H9 (cell line): ENCODE measurements at regions not wholly inside any gene's neighbourhood (a gene's known extent, or its start where the extent isn't known, plus 50 kb on each side); places are given as distances from the start of the nearest gene placed in this dataset.

Experiments used
- DNase-seq: peaks from one replicate; pipeline ENCODE4 v3.0.0-alpha.2; 2017
- H2AFZ ChIP-seq: one replicate; pipeline ENCODE4 v1.6.1; 2013; ENCODE audit warnings: mild to moderate bottlenecking, low read length, control low read depth, moderate library complexity
- H2AK5ac ChIP-seq: 2 replicates; pipeline ENCODE4 v1.6.1; 2013; ENCODE audit warnings: low read length, control low read depth, mixed read lengths; ENCODE audit not compliant: insufficient read length
- H2BK120ac ChIP-seq: one replicate; pipeline ENCODE4 v1.6.1; 2013; ENCODE audit warnings: low read depth, mild to moderate bottlenecking, low read length, control low read depth, inconsistent platforms; ENCODE audit not compliant: poor library complexity, severe bottlenecking
- H2BK12ac ChIP-seq: 2 replicates; pipeline ENCODE4 v1.6.1; 2013; ENCODE audit warnings: low read length, control low read depth, mixed read lengths, low read depth; ENCODE audit not compliant: insufficient read length
- H2BK15ac ChIP-seq: 2 replicates; pipeline ENCODE4 v1.6.1; 2013; ENCODE audit warnings: low read depth, low read length, control low read depth
- H2BK20ac ChIP-seq: one replicate; pipeline ENCODE4 v1.6.1; 2013; ENCODE audit warnings: low read depth, mild to moderate bottlenecking, low read length, control low read depth, inconsistent platforms; ENCODE audit not compliant: poor library complexity, severe bottlenecking
- H2BK5ac ChIP-seq: 2 replicates; pipeline ENCODE4 v1.6.1; 2013; ENCODE audit warnings: low read length, control low read depth, mixed read lengths; ENCODE audit not compliant: insufficient read length
- H3K14ac ChIP-seq: 2 replicates; pipeline ENCODE4 v1.6.1; 2013; ENCODE audit warnings: low read length, control low read depth; ENCODE audit not compliant: insufficient read depth
- H3K18ac ChIP-seq: 2 replicates; pipeline ENCODE4 v1.6.1; 2013; ENCODE audit warnings: low read depth, mild to moderate bottlenecking, mixed read lengths, low read length, control low read depth; ENCODE audit not compliant: insufficient read length
- H3K23ac ChIP-seq: 2 replicates; pipeline ENCODE4 v1.6.1; 2013; ENCODE audit warnings: low read length, control low read depth, mixed read lengths, low read depth; ENCODE audit not compliant: insufficient read length
- H3K23me2 ChIP-seq: 2 replicates; pipeline ENCODE4 v1.6.1; 2013; ENCODE audit warnings: low read depth, mild to moderate bottlenecking, mixed read lengths, low read length, control low read depth; ENCODE audit not compliant: insufficient read length, poor library complexity, severe bottlenecking
- H3K27ac ChIP-seq: 2 replicates; pipeline ENCODE4 v1.5.1; 2013; ENCODE audit warnings: low read length, control low read depth, mixed read lengths, low read depth; ENCODE audit not compliant: insufficient read length
- H3K27me3 ChIP-seq: 2 replicates; pipeline ENCODE4 v1.6.1; 2013; ENCODE audit warnings: low read length, control low read depth, inconsistent platforms; ENCODE audit not compliant: insufficient read depth
- H3K4ac ChIP-seq: 2 replicates; pipeline ENCODE4 v1.6.1; 2013; ENCODE audit warnings: low read depth, mild to moderate bottlenecking, control low read depth, inconsistent platforms, low read length, moderate library complexity
- H3K4me1 ChIP-seq: 2 replicates; pipeline ENCODE4 v1.6.1; 2013; ENCODE audit warnings: low read length, control low read depth, inconsistent platforms; ENCODE audit not compliant: insufficient read depth
- H3K4me2 ChIP-seq: 2 replicates; pipeline ENCODE4 v1.6.1; 2013; ENCODE audit warnings: low read length, control low read depth, mixed read lengths; ENCODE audit not compliant: insufficient read length, insufficient read depth
- H3K56ac ChIP-seq: 2 replicates; pipeline ENCODE4 v1.6.1; 2013; ENCODE audit warnings: low read depth, mild to moderate bottlenecking, mixed read lengths, low read length, control low read depth; ENCODE audit not compliant: insufficient read length
- H3K79me1 ChIP-seq: 2 replicates; pipeline ENCODE4 v1.6.1; 2013; ENCODE audit warnings: low read depth, mild to moderate bottlenecking, moderate library complexity, low read length, control low read depth, inconsistent platforms; ENCODE audit not compliant: insufficient read depth, poor library complexity, severe bottlenecking
- H3K79me2 ChIP-seq: 2 replicates; pipeline ENCODE4 v1.6.1; 2013; ENCODE audit warnings: low read length, control low read depth, inconsistent platforms; ENCODE audit not compliant: insufficient read depth
- H3K9ac ChIP-seq: 2 replicates; pipeline ENCODE4 v1.6.1; 2013; ENCODE audit warnings: low read length, control low read depth, mixed read lengths; ENCODE audit not compliant: insufficient read length; ENCODE audit errors: extremely low read depth
- H3K9me3 ChIP-seq: one replicate; pipeline ENCODE4 v1.6.1; 2013; ENCODE audit warnings: low read depth, low read length, inconsistent platforms; ENCODE audit not compliant: control insufficient read depth
- H3T11ph ChIP-seq: one replicate; pipeline ENCODE4 v1.6.1; 2013; ENCODE audit warnings: mild to moderate bottlenecking, low read length, control low read depth, inconsistent platforms
- H4K20me1 ChIP-seq: one replicate; pipeline ENCODE4 v1.6.1; 2013; ENCODE audit not compliant: control insufficient read depth, insufficient read length, insufficient read depth
- H4K5ac ChIP-seq: 2 replicates; pipeline ENCODE4 v1.6.1; 2013; ENCODE audit warnings: low read depth, mild to moderate bottlenecking, mixed read lengths, low read length, control low read depth; ENCODE audit not compliant: insufficient read length
- H4K8ac ChIP-seq: replicated peaks from 2 replicates; pipeline ENCODE4 v1.6.1; 2013; ENCODE audit warnings: low read length, control low read depth, mixed read lengths, low read depth; ENCODE audit not compliant: insufficient read length
- H4K91ac ChIP-seq: 2 replicates; pipeline ENCODE4 v1.6.1; 2013; ENCODE audit warnings: low read depth, mild to moderate bottlenecking, moderate library complexity, mixed read lengths, low read length, control low read depth; ENCODE audit not compliant: insufficient read length
- H3K27ac Mint-ChIP-seq, 3 experiments: 2 replicates in 2 of 3; 3 replicates in 1 of 3; pipeline ENCODE4 v1.8.0; 2020 to 2021; ENCODE audit warnings: mixed read lengths in 3 of 3, mild to moderate bottlenecking in 1 of 3, moderate library complexity in 1 of 3
- H3K27me3 Mint-ChIP-seq: 2 replicates; pipeline ENCODE4 v1.8.0; 2021; ENCODE audit warnings: low read depth, mild to moderate bottlenecking, moderate library complexity, mixed read lengths
- H3K36me3 Mint-ChIP-seq, 3 experiments: 2 replicates in 2 of 3; 3 replicates in 1 of 3; pipeline ENCODE4 v1.8.0; 2020 to 2021; ENCODE audit warnings: low read depth in 3 of 3, mixed read lengths in 3 of 3; ENCODE audit not compliant: insufficient read depth in 1 of 3
- H3K4me1 Mint-ChIP-seq, 2 experiments: 2 replicates each; pipeline ENCODE4 v1.8.0; 2020; ENCODE audit warnings: mixed read lengths in 2 of 2
- H3K4me3 Mint-ChIP-seq, 2 experiments: 2 replicates in 1 of 2; 3 replicates in 1 of 2; pipeline ENCODE4 v1.8.0; 2020 to 2021; ENCODE audit warnings: mild to moderate bottlenecking in 2 of 2, mixed read lengths in 2 of 2, moderate library complexity in 1 of 2
- H3K9me3 Mint-ChIP-seq, 2 experiments: 2 replicates in 1 of 2; 3 replicates in 1 of 2; pipeline ENCODE4 v1.8.0; 2020; ENCODE audit warnings: mild to moderate bottlenecking in 2 of 2, mixed read lengths in 2 of 2, moderate library complexity in 1 of 2
- CTCF ChIP-seq: fragments of 200-600 bp; sonication (generic); conservative IDR thresholded peaks from 3 replicates; pipeline ENCODE4 v1.8.0; 2021; ENCODE audit warnings: antibody characterized with exemption, mild to moderate bottlenecking
- WGBS: extraction: QIAGEN DNeasy Blood & Tissue Kit; methylation state at CpG from one replicate; pipeline ENCODE4 v1.1.7; 2013; ENCODE audit warnings: missing lambda C conversion rate, low lambda C conversion rate, mixed read lengths; ENCODE audit not compliant: insufficient read length; ENCODE audit errors: extremely low coverage; 5-methylcytosine and 5-hydroxymethylcytosine counted together

GRCh38 chr13:73248154-73248553 lies 189.3 kb downstream of the KLF5 start:
- Histone ChIP-seq H3K27ac (no peak overlapping the region), H2BK20ac (no peak overlapping the region), H2BK5ac (no peak overlapping the region), H2BK12ac (no peak overlapping the region), H3K18ac (no peak overlapping the region), H3K27me3 (no peaks in the 10 kb centered on the region), H3T11ph (no peak overlapping the region), H2BK15ac (no peak overlapping the region), H3K9ac (no peak overlapping the region), H3K23me2 (no peaks in the 10 kb centered on the region), H2BK120ac (no peak overlapping the region), H4K91ac (no peak overlapping the region), H3K23ac (no peak overlapping the region), H3K4me2 (no peak overlapping the region), H4K8ac (no peak overlapping the region), H2AK5ac (no peak overlapping the region), H4K20me1 (no peaks in the 10 kb centered on the region), H2AFZ (no peak overlapping the region), H3K4me1 (0 out of 2 replicates have a peak, but pooled peaks cover 6% of the 10 kb centered on the region), H3K14ac (no peak overlapping the region), H4K5ac (no peak overlapping the region), H3K79me1 (no peaks in the 10 kb centered on the region), H3K4ac (no peak overlapping the region), H3K9me3 (no peaks in the 10 kb centered on the region), H3K56ac (no peak overlapping the region), H3K79me2 (no peaks in the 10 kb centered on the region)
- Mint-ChIP-seq H3K36me3 (no peaks in the 10 kb centered on the region), H3K27me3 (no peaks in the 10 kb centered on the region), H3K27ac (no peak overlapping the region), H3K4me1 (peaks cover 16 to 18% of the 10 kb centered on the region in 2 experiments), H3K4me3 (no peak overlapping the region), H3K9me3 (no peaks in the 10 kb centered on the region)
- TF ChIP-seq CTCF = no peak
- WGBS = no CpG with 5 or more reads among the region's 3 CpGs
- no peak for DNase-seq
